Common myeloid progenitor, CD34-positive (primary cell): ENCODE measurements at regions not wholly inside any gene's neighbourhood (a gene's known extent, or its start where the extent isn't known, plus 50 kb on each side); places are given as distances from the start of the nearest gene placed in this dataset.
A peak's percentile ranks its signal among the peaks of the same experiment; 100 is the strongest.

Experiments
- CTCF ChIA-PET: fragments of 350-600 bp; sonication (Branson Sonifier 250); formaldehyde crosslinking; loops from one replicate; lab custom pipeline; 2021; ENCODE audit warnings: antibody characterized with exemption; lab: Charles Lee
- POLR2A ChIA-PET: fragments of 350-600 bp; sonication (Branson Sonifier 250); formaldehyde crosslinking; loops from one replicate; lab custom pipeline; 2021; ENCODE audit warnings: antibody characterized with exemption; lab: Charles Lee
- DNase-seq, 3 donors: peaks; one replicate each; pipeline versions ENCODE4 v3.0.0 to v3.0.0-alpha.2; 2013
- H3K27ac ChIP-seq, 2 experiments: 1 replicate in 1 of 2; 2 replicates in 1 of 2; pipeline ENCODE4 v1.7.0; 2013; ENCODE audit warnings: inconsistent platforms in 2 of 2, low read length in 2 of 2, mild to moderate bottlenecking in 2 of 2, low read depth in 1 of 2, moderate library complexity in 1 of 2; ENCODE audit not compliant: severe bottlenecking in 2 of 2, insufficient read depth in 1 of 2, poor library complexity in 1 of 2
- H3K27me3 ChIP-seq, 5 experiments: replicated peaks in 2 of 5; 1 replicate in 3 of 5; 2 replicates in 2 of 5; pipeline versions ENCODE4 v1.6.1 to v1.7.0; 2013; ENCODE audit warnings: low read length in 4 of 5, mild to moderate bottlenecking in 2 of 5, moderate library complexity in 2 of 5, inconsistent platforms in 1 of 5; ENCODE audit not compliant: insufficient read depth in 5 of 5, control insufficient read depth in 4 of 5
- H3K36me3 ChIP-seq, 4 experiments: 1 replicate in 2 of 4; 2 replicates in 2 of 4; pipeline versions ENCODE4 v1.6.1 to v1.7.0; 2013; ENCODE audit warnings: low read length in 3 of 4, control low read depth in 1 of 4, mild to moderate bottlenecking in 1 of 4; ENCODE audit not compliant: control insufficient read depth in 4 of 4, insufficient read depth in 4 of 4
- H3K4me1 ChIP-seq, 4 experiments: 1 replicate in 3 of 4; 2 replicates in 1 of 4; pipeline versions ENCODE4 v1.6.1 to v1.7.1; 2013; ENCODE audit warnings: low read length in 3 of 4, mild to moderate bottlenecking in 3 of 4, control low read depth in 1 of 4, inconsistent platforms in 1 of 4, moderate library complexity in 1 of 4; ENCODE audit not compliant: control insufficient read depth in 4 of 4, insufficient read depth in 4 of 4; ENCODE audit errors: control extremely low read depth in 1 of 4
- H3K4me3 ChIP-seq, 7 experiments: 1 replicate in 4 of 7; 2 replicates in 3 of 7; pipeline versions ENCODE4 v1.5.1 to v1.7.0; 2013; ENCODE audit warnings: mild to moderate bottlenecking in 7 of 7, low read length in 6 of 7, moderate library complexity in 6 of 7, inconsistent platforms in 2 of 7, low read depth in 2 of 7, control low read depth in 1 of 7; ENCODE audit not compliant: insufficient read depth in 4 of 7, control insufficient read depth in 1 of 7; ENCODE audit errors: extremely low read depth in 1 of 7
- H3K9me3 ChIP-seq, 5 experiments: 1 replicate in 4 of 5; 2 replicates in 1 of 5; pipeline versions ENCODE4 v1.6.1 to v1.7.1; 2013; ENCODE audit warnings: low read length in 4 of 5, mild to moderate bottlenecking in 2 of 5, inconsistent platforms in 1 of 5, low read depth in 1 of 5, moderate library complexity in 1 of 5; ENCODE audit not compliant: control insufficient read depth in 4 of 5, insufficient read depth in 2 of 5; ENCODE audit errors: control extremely low read depth in 1 of 5
- WGBS: methylation state at CpG from one replicate; pipeline ENCODE4 v1.1.5; 2013; ENCODE audit not compliant: insufficient coverage; 5-methylcytosine and 5-hydroxymethylcytosine counted together

DNA sequence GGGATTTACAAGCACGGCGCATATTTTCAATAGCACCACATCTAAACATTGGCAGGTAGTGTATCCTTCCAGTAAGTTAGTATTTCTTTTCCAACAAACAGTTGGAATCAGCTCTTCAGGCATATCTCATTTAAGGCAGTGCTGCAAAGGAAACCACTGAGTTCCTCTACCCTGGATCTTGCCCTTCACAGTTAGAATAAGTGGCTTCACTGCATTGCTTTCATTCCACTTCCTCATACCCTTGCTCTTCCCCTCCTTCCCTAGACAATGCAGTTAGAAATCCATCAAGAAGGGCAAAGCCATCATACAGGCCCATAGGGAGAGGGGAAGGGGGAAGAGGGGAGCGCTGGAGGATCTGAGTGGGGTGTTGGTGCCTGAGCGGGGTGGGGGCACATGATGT is 173.7 kb downstream of the FBXO15 start:
- Histone ChIP-seq H3K27ac (no peak overlapping the region), H3K36me3 (no peaks in the 10 kb centered on the region), H3K4me3 (no peak overlapping the region), H3K9me3 (no peaks in the 10 kb centered on the region), H3K27me3 (peaks cover 0 to 2% (median 0%) of the 10 kb centered on the region in 5 experiments), H3K4me1 (peaks cover 6 to 35% (median 17%) of the 10 kb centered on the region in 4 experiments)
- POLR2A ChIA-PET, result no interaction called here
- WGBS, result 87% methylated on average over 3 of the region's 4 CpGs
- CTCF ChIA-PET, result interaction anchor here (0.7 kb wide), 1 partner anchor 202 kb away, joined by 3 read pairs; no protein-coding TSS in a partner anchor
- peak in 2 of 3 donors; percentile 28 to 35 for DNase-seq

GRCh38 chr18:73966954-73967353 is 180.7 kb downstream of the FBXO15 start:
- H3K4me3 ChIP-seq, result no peak overlapping the region
- ChIA-PET POLR2A (no interaction called here), CTCF (no interaction called here)
- peaks cover 0 to 5% (median 0%) of the 10 kb centered on the region in 5 experiments for H3K9me3 ChIP-seq
- no peaks in the 10 kb centered on the region for H3K27me3 ChIP-seq
- 100% methylated on average over 1 of the region's 2 CpGs for WGBS
- no peak for DNase-seq
- no peaks in the 10 kb centered on the region for H3K36me3 ChIP-seq
- no peak overlapping the region for H3K27ac ChIP-seq
- H3K4me1 ChIP-seq, result no peaks in the 10 kb centered on the region

DNA sequence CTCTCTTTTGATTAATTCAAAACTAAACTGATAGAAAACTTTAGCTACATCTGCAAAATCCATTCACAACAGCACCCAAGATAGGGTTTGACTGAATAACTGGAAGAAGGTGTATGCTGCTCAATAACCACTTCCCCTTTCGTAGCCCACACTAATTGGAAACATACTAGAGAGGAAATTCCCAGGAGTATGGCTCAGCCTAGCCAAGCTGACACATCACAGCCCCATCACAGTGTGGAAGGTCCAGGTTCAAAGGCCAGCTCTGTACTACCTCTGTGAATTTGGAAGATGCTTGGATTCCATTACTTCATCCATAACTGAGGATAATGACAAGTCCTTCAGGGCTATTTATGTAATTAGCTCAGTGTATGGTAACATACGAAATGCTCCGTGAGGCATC is 185.4 kb downstream of the FBXO15 start:
- peaks cover 0 to 5% (median 0%) of the 10 kb centered on the region in 5 experiments for H3K9me3 ChIP-seq
- CTCF ChIA-PET, result interaction anchor here (0.9 to 1.2 kb wide), 2 partner anchors 16 to 125 kb away, joined by 3 read pairs; no protein-coding TSS in a partner anchor
- peaks cover 0 to 7% (median 2%) of the 10 kb centered on the region in 5 experiments for H3K27me3 ChIP-seq
- POLR2A ChIA-PET, result no interaction called here
- H3K36me3 ChIP-seq, result no peaks in the 10 kb centered on the region
- 100% methylated on average over 2 of the region's 3 CpGs for WGBS
- no peaks in the 10 kb centered on the region for H3K4me1 ChIP-seq
- H3K4me3 ChIP-seq, result no peak overlapping the region
- peak in 1 of 3 donors; percentile 11 for DNase-seq
- H3K27ac ChIP-seq, result no peak overlapping the region

DNA sequence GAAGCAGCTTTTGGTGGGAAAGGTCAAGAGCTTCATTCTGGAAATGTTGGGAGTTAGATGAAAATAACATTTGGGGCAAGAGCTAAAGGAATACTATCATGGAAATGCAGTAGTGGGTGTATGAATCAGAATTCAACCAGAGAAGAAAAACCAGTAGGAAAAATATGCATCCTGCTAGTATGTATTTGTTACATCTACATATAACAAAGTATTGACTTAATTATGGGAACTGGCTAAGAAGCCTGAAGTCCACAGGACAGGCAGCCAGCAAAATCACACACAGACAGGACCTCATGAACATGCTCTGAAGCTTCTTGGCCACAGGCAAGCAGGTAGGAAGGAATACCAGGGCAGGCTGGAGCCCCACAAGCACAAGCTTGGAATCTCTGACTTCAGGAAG is 185.8 kb downstream of the FBXO15 start:
- no peaks in the 10 kb centered on the region for H3K4me1 ChIP-seq
- ChIA-PET CTCF (interaction anchor here (0.9 to 1.2 kb wide), 2 partner anchors 15 to 125 kb away, joined by 3 read pairs; no protein-coding TSS in a partner anchor), POLR2A (no interaction called here)
- no peak overlapping the region for H3K27ac ChIP-seq
- H3K4me3 ChIP-seq, result no peak overlapping the region
- no peaks in the 10 kb centered on the region for H3K36me3 ChIP-seq
- peaks cover 0 to 11% (median 2%) of the 10 kb centered on the region in 5 experiments for H3K27me3 ChIP-seq
- H3K9me3 ChIP-seq, result peaks cover 0 to 5% (median 0%) of the 10 kb centered on the region in 5 experiments
- DNase-seq, result no peak

DNA sequence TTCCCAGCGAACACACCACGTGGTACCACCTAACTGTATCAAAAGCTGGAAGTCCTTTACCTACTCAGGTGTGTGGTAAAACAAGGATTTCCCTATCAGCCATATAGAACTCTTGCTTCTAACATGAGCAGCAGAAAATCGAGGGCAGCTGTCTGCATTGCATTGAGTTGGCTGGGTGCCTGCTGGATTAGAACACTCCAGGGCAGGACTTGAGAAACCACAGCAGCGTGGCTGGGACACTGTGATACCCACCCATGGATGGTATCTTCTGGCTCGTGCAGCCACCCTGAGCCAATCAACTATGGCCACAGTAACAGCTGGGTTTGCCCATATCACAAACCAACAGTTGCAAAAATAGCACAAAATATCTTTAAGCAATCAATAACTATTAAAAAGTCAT is 188.3 kb downstream of the FBXO15 start:
- ChIA-PET POLR2A (no interaction called here), CTCF (no interaction called here)
- peaks cover 0 to 5% (median 0%) of the 10 kb centered on the region in 5 experiments for H3K9me3 ChIP-seq
- no peaks in the 10 kb centered on the region for H3K4me1 ChIP-seq
- H3K36me3 ChIP-seq, result no peaks in the 10 kb centered on the region
- no peak for DNase-seq
- H3K27ac ChIP-seq, result no peak overlapping the region
- no peak overlapping the region for H3K4me3 ChIP-seq
- peaks cover 0 to 11% (median 3%) of the 10 kb centered on the region in 5 experiments for H3K27me3 ChIP-seq
- 86% methylated on average over 2 of the region's 5 CpGs for WGBS

GRCh38 chr18:73954268-73954667 is 193.4 kb downstream of the FBXO15 start:
- CTCF ChIA-PET, result no interaction called here

GRCh38 chr18:73952296-73952946 is 195.2 kb downstream of the FBXO15 start:
- ChIA-PET CTCF (no interaction called here), POLR2A (interaction anchor here (0.7 kb wide), 1 partner anchor 62 kb away, joined by 3 read pairs; no protein-coding TSS in a partner anchor)
- no peak for DNase-seq
- Histone ChIP-seq H3K9me3 (peaks cover 0 to 6% (median 4%) of the 10 kb centered on the region in 5 experiments), H3K27me3 (peaks cover 0 to 16% (median 5%) of the 10 kb centered on the region in 5 experiments), H3K4me1 (no peaks in the 10 kb centered on the region), H3K4me3 (no peak overlapping the region), H3K27ac (no peak overlapping the region), H3K36me3 (no peaks in the 10 kb centered on the region)
- 52% methylated on average over 5 of the region's 7 CpGs for WGBS

More at GRCh38 chr18:73954268-73954667, 193.4 kb downstream of the FBXO15 start:
- Histone ChIP-seq H3K4me3 (no peak overlapping the region), H3K9me3 (peaks cover 0 to 4% (median under 1%) of the 10 kb centered on the region in 5 experiments), H3K27me3 (peaks cover 2 to 21% (median 7%) of the 10 kb centered on the region in 5 experiments), H3K36me3 (no peaks in the 10 kb centered on the region), H3K27ac (no peak overlapping the region), H3K4me1 (no peaks in the 10 kb centered on the region)
- POLR2A ChIA-PET, result no interaction called here
- 33% methylated on average over 1 of the region's 4 CpGs for WGBS
- DNase-seq, result no peak
